H1 (cell line): ENCODE measurements at regions not wholly inside any gene's neighbourhood (a gene's known extent, or its start where the extent isn't known, plus 50 kb on each side); places are given as distances from the start of the nearest gene placed in this dataset.

Source experiments
- CTCF ChIA-PET: fragments of 300-600 bp; sonication (Branson Sonifier 250); formaldehyde crosslinking; loops from one replicate; lab custom pipeline; 2021; ENCODE audit not compliant: partially characterized antibody; lab: Charles Lee
- POLR2A ChIA-PET: fragments of 300-600 bp; sonication (Branson Sonifier 250); formaldehyde crosslinking; loops from one replicate; lab custom pipeline; 2021; ENCODE audit warnings: inconsistent platforms; ENCODE audit not compliant: partially characterized antibody; lab: Charles Lee
- DNase-seq, 2 experiments: peaks; one replicate each; pipeline versions ENCODE4 v3.0.0 to v3.0.0-alpha.2; 2010 to 2022; ENCODE audit warnings: low spot score in 2 of 2, low read depth in 1 of 2, mixed read lengths in 1 of 2
- FAIRE-seq: peaks from 2 replicates; lab custom pipeline; 2011; peaks lifted over from hg19 to GRCh38; lab: Jason Lieb, UNC
- H2AFZ ChIP-seq: 2 replicates; pipeline ENCODE4 v1.8.1; 2012; ENCODE audit warnings: low read length, inconsistent platforms
- H2AK5ac ChIP-seq: 2 replicates; pipeline ENCODE4 v1.6.1; 2013; ENCODE audit warnings: low read depth, low read length
- H2BK120ac ChIP-seq: replicated peaks from 2 replicates; pipeline ENCODE3; 2013; ENCODE audit warnings: low read depth, low read length, inconsistent platforms
- H2BK12ac ChIP-seq: 2 replicates; pipeline ENCODE4 v1.6.1; 2013; ENCODE audit warnings: low read depth, low read length
- H2BK15ac ChIP-seq: 2 replicates; pipeline ENCODE4 v1.6.1; 2013; ENCODE audit warnings: low read length
- H2BK20ac ChIP-seq: 2 replicates; pipeline ENCODE4 v1.6.1; 2013; ENCODE audit warnings: low read length
- H2BK5ac ChIP-seq: 2 replicates; pipeline ENCODE4 v1.6.1; 2013; ENCODE audit warnings: low read depth, low read length
- H3K14ac ChIP-seq: 2 replicates; pipeline ENCODE4 v1.6.1; 2013; ENCODE audit warnings: inconsistent platforms; ENCODE audit not compliant: insufficient read length
- H3K18ac ChIP-seq: 2 replicates; pipeline ENCODE4 v1.6.1; 2013; ENCODE audit warnings: low read length; ENCODE audit errors: extremely low read depth
- H3K23ac ChIP-seq: 2 replicates; pipeline ENCODE4 v1.6.1; 2013; ENCODE audit warnings: inconsistent platforms; ENCODE audit not compliant: insufficient read length
- H3K23me2 ChIP-seq: 2 replicates; pipeline ENCODE4 v1.6.1; 2013; ENCODE audit warnings: low read depth, low read length
- H3K27ac ChIP-seq: 2 replicates; pipeline ENCODE4 v1.6.1; 2011; ENCODE audit warnings: low read depth, low read length, inconsistent platforms
- H3K27me3 ChIP-seq, 4 experiments: replicated peaks in 1 of 4; 1 replicate in 1 of 4; 2 replicates in 3 of 4; pipeline versions ENCODE4 v1.6.1 to v1.8.1; 2011 to 2013; ENCODE audit warnings: low read length in 3 of 4, mild to moderate bottlenecking in 3 of 4, inconsistent platforms in 2 of 4, mixed read lengths in 2 of 4, moderate library complexity in 1 of 4; ENCODE audit not compliant: control insufficient read depth in 3 of 4, insufficient read depth in 3 of 4; ENCODE audit errors: extremely low read depth in 1 of 4
- H3K36me3 ChIP-seq, 4 experiments: 2 replicates each; pipeline versions ENCODE4 v1.6.1 to v1.8.1; 2011 to 2013; ENCODE audit warnings: mild to moderate bottlenecking in 4 of 4, low read length in 3 of 4, moderate library complexity in 2 of 4, control low read depth in 1 of 4, inconsistent platforms in 1 of 4; ENCODE audit not compliant: insufficient read depth in 4 of 4, control insufficient read depth in 2 of 4
- H3K4ac ChIP-seq: replicated peaks from 2 replicates; pipeline ENCODE3; 2013; ENCODE audit warnings: low read length, low read depth, mixed read lengths, inconsistent platforms; ENCODE audit not compliant: insufficient read length
- H3K4me1 ChIP-seq, 4 experiments: replicated peaks in 1 of 4; 1 replicate in 1 of 4; 2 replicates in 3 of 4; pipeline versions ENCODE4 v1.6.1 to v1.8.1; 2011 to 2013; ENCODE audit warnings: low read length in 3 of 4, inconsistent platforms in 2 of 4, mixed read lengths in 1 of 4; ENCODE audit not compliant: insufficient read depth in 4 of 4, control insufficient read depth in 3 of 4
- H3K4me2 ChIP-seq, 2 experiments: 2 replicates each; pipeline versions ENCODE4 v1.6.1 to v1.8.1; 2011 to 2013; ENCODE audit warnings: low read depth in 2 of 2, low read length in 2 of 2, control low read depth in 1 of 2, inconsistent platforms in 1 of 2, mild to moderate bottlenecking in 1 of 2; ENCODE audit not compliant: insufficient read depth in 1 of 2
- H3K4me3 ChIP-seq, 4 experiments: fragments of 200-600, 300-600 bp in 1 of 4; sonication (generic), shearing (Covaris generic), sonication (Bioruptor Twin) in 1 of 4; 2 replicates each; pipeline versions ENCODE4 v1.5.1 to v1.8.1; 2011 to 2016; ENCODE audit warnings: low read length in 4 of 4, low read depth in 3 of 4, control low read depth in 2 of 4, inconsistent platforms in 2 of 4, mild to moderate bottlenecking in 2 of 4, mixed read lengths in 1 of 4, moderate library complexity in 1 of 4; ENCODE audit not compliant: insufficient read depth in 2 of 4; ENCODE audit errors: extremely low read depth in 1 of 4
- H3K56ac ChIP-seq: replicated peaks from 2 replicates; pipeline ENCODE3; 2013; ENCODE audit warnings: low read depth, mild to moderate bottlenecking, mixed read lengths, low read length, inconsistent platforms; ENCODE audit not compliant: insufficient read length
- H3K79me1 ChIP-seq: 2 replicates; pipeline ENCODE4 v1.6.1; 2013; ENCODE audit warnings: low read depth, low read length, control low read depth
- H3K79me2 ChIP-seq, 2 experiments: 2 replicates each; pipeline versions ENCODE4 v1.6.1 to v1.8.1; 2012 to 2013; ENCODE audit warnings: low read length in 2 of 2, mild to moderate bottlenecking in 2 of 2, inconsistent platforms in 1 of 2; ENCODE audit not compliant: insufficient read depth in 2 of 2, control insufficient read depth in 1 of 2
- H3K9ac ChIP-seq, 4 experiments: replicated peaks in 1 of 4; 1 replicate in 1 of 4; 2 replicates in 3 of 4; pipeline versions ENCODE4 v1.6.1 to v1.8.1; 2011 to 2013; ENCODE audit warnings: low read depth in 3 of 4, low read length in 3 of 4, control low read depth in 2 of 4, mild to moderate bottlenecking in 2 of 4, moderate library complexity in 2 of 4, inconsistent platforms in 1 of 4; ENCODE audit errors: extremely low read depth in 1 of 4
- H3K9me3 ChIP-seq, 2 experiments: 2 replicates each; pipeline versions ENCODE4 v1.6.1 to v1.8.1; 2012 to 2013; ENCODE audit warnings: mild to moderate bottlenecking in 2 of 2, moderate library complexity in 2 of 2, control low read depth in 1 of 2, inconsistent platforms in 1 of 2, low read depth in 1 of 2, low read length in 1 of 2, mixed read lengths in 1 of 2; ENCODE audit not compliant: insufficient read depth in 2 of 2
- H4K20me1 ChIP-seq, 2 experiments: replicated peaks in 1 of 2; 2 replicates each; pipeline versions ENCODE3 to v1.8.1; 2011 to 2013; ENCODE audit warnings: inconsistent platforms in 2 of 2, low read length in 2 of 2, mild to moderate bottlenecking in 1 of 2; ENCODE audit not compliant: insufficient read depth in 2 of 2, control insufficient read depth in 1 of 2
- H4K5ac ChIP-seq: 2 replicates; pipeline ENCODE4 v1.6.1; 2013; ENCODE audit warnings: low read length, low read depth, mixed read lengths, inconsistent platforms; ENCODE audit not compliant: insufficient read length
- H4K8ac ChIP-seq: 2 replicates; pipeline ENCODE4 v1.8.0; 2013; ENCODE audit warnings: mild to moderate bottlenecking, moderate library complexity, low read length, inconsistent platforms; ENCODE audit not compliant: insufficient read depth; ENCODE audit errors: extremely low read depth
- H4K91ac ChIP-seq: replicated peaks from 2 replicates; pipeline ENCODE3; 2013; ENCODE audit warnings: low read length, mixed read lengths, inconsistent platforms; ENCODE audit not compliant: insufficient read length
- CEBPB ChIP-seq: IDR thresholded peaks from 2 replicates; pipeline ENCODE4 v1.6.1; 2012; ENCODE audit warnings: low read depth, low read length
- EGR1 ChIP-seq: IDR thresholded peaks from 2 replicates; pipeline ENCODE4 v1.6.1; 2011; ENCODE audit warnings: low read depth, low read length, borderline replicate concordance
- HDAC6 ChIP-seq: IDR thresholded peaks from one replicate; pipeline ENCODE4 v1.7.1; 2012; ENCODE audit warnings: low read depth, mild to moderate bottlenecking, inconsistent platforms, low read length, moderate library complexity
- MAFK ChIP-seq: IDR thresholded peaks from 2 replicates; pipeline ENCODE4 v1.6.1; 2012; ENCODE audit warnings: low read depth, mild to moderate bottlenecking, improper control_type of control experiment, low read length
- NRF1 ChIP-seq: IDR thresholded peaks from 2 replicates; pipeline ENCODE4 v1.6.1; 2011; ENCODE audit warnings: mild to moderate bottlenecking, low read depth, low read length, improper control_type of control experiment
- RFX5 ChIP-seq: IDR thresholded peaks from 2 replicates; pipeline ENCODE4 v1.6.1; 2011; ENCODE audit warnings: low read depth, low read length, improper control_type of control experiment, borderline replicate concordance
- WGBS, 2 experiments: shearing (Covaris generic) in 1 of 2; methylation state at CpG; one replicate each; pipeline versions ENCODE4 v1.1.6 to v1.1.7; 2013 to 2015; ENCODE audit warnings: low lambda C conversion rate in 2 of 2, mixed read lengths in 2 of 2, inconsistent platforms in 1 of 2, low coverage in 1 of 2, missing lambda C conversion rate in 1 of 2; ENCODE audit not compliant: insufficient replicate concordance in 2 of 2, insufficient coverage in 1 of 2, insufficient read length in 1 of 2; ENCODE audit errors: extremely low coverage in 1 of 2, missing lambda C conversion rate in 1 of 2; 5-methylcytosine and 5-hydroxymethylcytosine counted together

GRCh38 chr5:145244251-145244650, 590.9 kb downstream of the PRELID2 start:
- H3K27ac ChIP-seq: no peak overlapping the region
- CTCF ChIA-PET: no interaction called here
- no peak overlapping the region for H3K18ac ChIP-seq
- H4K8ac ChIP-seq: no peak overlapping the region
- no peak overlapping the region for H2BK15ac ChIP-seq
- H3K9me3 ChIP-seq: no peaks in the 10 kb centered on the region
- no peak overlapping the region for H3K23ac ChIP-seq
- H3K4me1 ChIP-seq: peaks cover 2 to 6% (median 4%) of the 10 kb centered on the region in 4 experiments; a peak in 5 of 7 replicates
- no peak for TF ChIP-seq CEBPB
- TF ChIP-seq HDAC6: no peak
- no peak for TF ChIP-seq RFX5
- no peak for TF ChIP-seq MAFK
- no peak for TF ChIP-seq EGR1
- TF ChIP-seq NRF1: no peak
- H4K91ac ChIP-seq: no peak overlapping the region
- no peaks in the 10 kb centered on the region for H3K79me1 ChIP-seq
- H3K4me2 ChIP-seq: no peak overlapping the region
- no peak overlapping the region for H2BK5ac ChIP-seq
- no peak overlapping the region for H3K56ac ChIP-seq
- H3K9ac ChIP-seq: no peak overlapping the region
- H4K5ac ChIP-seq: no peak overlapping the region
- H3K79me2 ChIP-seq: no peaks in the 10 kb centered on the region
- H2BK120ac ChIP-seq: no peak overlapping the region
- H3K14ac ChIP-seq: no peak overlapping the region
- H2AFZ ChIP-seq: no peak overlapping the region
- FAIRE-seq: no peak
- no peaks in the 10 kb centered on the region for H4K20me1 ChIP-seq
- no peak overlapping the region for H2AK5ac ChIP-seq
- H3K4ac ChIP-seq: no peak overlapping the region
- no peaks in the 10 kb centered on the region for H3K23me2 ChIP-seq
- H3K27me3 ChIP-seq: no peaks in the 10 kb centered on the region
- POLR2A ChIA-PET: no interaction called here
- H3K4me3 ChIP-seq: no peak overlapping the region
- no peaks in the 10 kb centered on the region for H3K36me3 ChIP-seq
- DNase-seq: no peak
- 91% methylated on average over 4 of the region's 4 CpGs; no CpG with 5 or more reads in 1 of the 2 experiments for WGBS, 2 experiments
- no peak overlapping the region for H2BK12ac ChIP-seq
- no peak overlapping the region; the same call in 1 of the 2 replicates for H2BK20ac ChIP-seq
